Astrocyte of the cerebellum (primary cell): ENCODE measurements at regions not wholly inside any gene's neighbourhood (a gene's known extent, or its start where the extent isn't known, plus 50 kb on each side); places are given as distances from the start of the nearest gene placed in this dataset.

Experiments
- DNase-seq: peaks from one replicate; pipeline ENCODE4 v3.0.0-alpha.2; 2011; ENCODE audit warnings: low read depth
- H3K4me3 ChIP-seq: 2 replicates; pipeline ENCODE4 v1.5.1; 2011; ENCODE audit warnings: mild to moderate bottlenecking, low read depth, low read length, moderate library complexity
- CTCF ChIP-seq: IDR thresholded peaks from 2 replicates; pipeline ENCODE4 v1.5.1; 2012; ENCODE audit warnings: low read length, low read depth, moderate library complexity, mild to moderate bottlenecking; ENCODE audit errors: missing control alignments
- in situ Hi-C: cut with HindIII; loops from 2 replicates; pipeline ENCODE4 v1.10.0; 2017; ENCODE audit warnings: low sequenced_read_pairs

GRCh38 chr2:129252781-129253460, 726.5 kb upstream of the RAB6C start:
- no peak for TF ChIP-seq CTCF
- in situ Hi-C loops: loop anchor here (5.0 to 25.0 kb wide), 2 partner anchors 56 to 941 kb away; partner anchors contain the start of gene HS6ST1
- H3K4me3 ChIP-seq: no peak overlapping the region
- DNase-seq: no peak

GRCh38 chr2:129253461-129253812, 726.0 kb upstream of the RAB6C start:
- H3K4me3 ChIP-seq: no peak overlapping the region
- in situ Hi-C loops: loop anchor here (5.0 to 25.0 kb wide), 2 partner anchors 56 to 941 kb away; partner anchors contain the start of gene HS6ST1
- peak; percentile 57 for TF ChIP-seq CTCF
- DNase-seq: no peak

GRCh38 chr2:129254718-129255117, 724.7 kb upstream of the RAB6C start:
- no peak for TF ChIP-seq CTCF
- no peak for DNase-seq
- no peak overlapping the region for H3K4me3 ChIP-seq
- in situ Hi-C loops: loop anchor here (5.0 to 25.0 kb wide), 2 partner anchors 57 to 942 kb away; partner anchors contain the start of gene HS6ST1

GRCh38 chr2:129255610-129256313, 723.7 kb upstream of the RAB6C start:
- no peak for TF ChIP-seq CTCF
- in situ Hi-C loops: loop anchor here (25.0 kb wide), 1 partner anchor 943 kb away; the partner anchor contains the start of gene HS6ST1
- no peak for DNase-seq
- no peak overlapping the region for H3K4me3 ChIP-seq

- in situ Hi-C loops: loop anchor here (25.0 kb wide), 1 partner anchor 944 kb away; the partner anchor contains the start of gene HS6ST1
- H3K4me3 ChIP-seq: no peak overlapping the region
- DNase-seq: no peak
- no peak for TF ChIP-seq CTCF
These were observed 722.8 kb upstream of the RAB6C start for GRCh38 chr2:129256642-129257041.

- no peak for TF ChIP-seq CTCF
- no peak overlapping the region for H3K4me3 ChIP-seq
- in situ Hi-C loops: loop anchor here (25.0 kb wide), 1 partner anchor 951 kb away; the partner anchor contains the start of gene HS6ST1
- DNase-seq: no peak
These were observed 716.5 kb upstream of the RAB6C start for GRCh38 chr2:129262934-129263333.
